LNCaP clone FGC (cell line): ENCODE measurements at regions not wholly inside any gene's neighbourhood (a gene's known extent, or its start where the extent isn't known, plus 50 kb on each side); places are given as distances from the start of the nearest gene placed in this dataset.

ENCODE experiments used
- DNase-seq: peaks from one replicate; pipeline ENCODE4 v3.0.0-alpha.2; 2011; ENCODE audit warnings: low read depth
- H3K4me3 ChIP-seq: 2 replicates; pipeline ENCODE4 v1.5.1; 2011; ENCODE audit warnings: mild to moderate bottlenecking, low read depth, low read length, control low read depth
- CTCF ChIP-seq: IDR thresholded peaks from 2 replicates; pipeline ENCODE4 v1.5.1; 2012; ENCODE audit warnings: mild to moderate bottlenecking; ENCODE audit not compliant: control insufficient read depth, insufficient read depth; ENCODE audit errors: extremely low read depth

GRCh38 chr4:20046931-20047677 is 204.6 kb upstream of the SLIT2 start:
- DNase-seq, result no peak
- no peak for TF ChIP-seq CTCF
- no peak overlapping the region for H3K4me3 ChIP-seq

GRCh38 chr4:20046179-20046578 is 205.5 kb upstream of the SLIT2 start:
- no peak for DNase-seq
- no peak overlapping the region for H3K4me3 ChIP-seq
- TF ChIP-seq CTCF, result no peak

- H3K4me3 ChIP-seq, result no peak overlapping the region
- no peak for TF ChIP-seq CTCF
- DNase-seq, result no peak
Measured at GRCh38 chr4:20044966-20045365, 206.7 kb upstream of the SLIT2 start.

GRCh38 chr4:20044502-20044911 is 207.2 kb upstream of the SLIT2 start:
- TF ChIP-seq CTCF, result no peak
- no peak for DNase-seq
- no peak overlapping the region for H3K4me3 ChIP-seq

- DNase-seq, result no peak
- TF ChIP-seq CTCF, result no peak
- H3K4me3 ChIP-seq, result no peak overlapping the region
Measured at GRCh38 chr4:20043991-20044390, 207.7 kb upstream of the SLIT2 start.

GRCh38 chr4:20042769-20043168 is 208.9 kb upstream of the SLIT2 start:
- no peak overlapping the region for H3K4me3 ChIP-seq
- no peak for DNase-seq
- TF ChIP-seq CTCF, result no peak

GRCh38 chr4:20041839-20042407 is 209.8 kb upstream of the SLIT2 start:
- no peak for DNase-seq
- no peak overlapping the region for H3K4me3 ChIP-seq
- no peak for TF ChIP-seq CTCF
